ENCODE measurements at regions not wholly inside any gene's neighbourhood (a gene's known extent, or its start where the extent isn't known, plus 50 kb on each side); places are given as distances from the start of the nearest gene placed in this dataset.

DNA sequence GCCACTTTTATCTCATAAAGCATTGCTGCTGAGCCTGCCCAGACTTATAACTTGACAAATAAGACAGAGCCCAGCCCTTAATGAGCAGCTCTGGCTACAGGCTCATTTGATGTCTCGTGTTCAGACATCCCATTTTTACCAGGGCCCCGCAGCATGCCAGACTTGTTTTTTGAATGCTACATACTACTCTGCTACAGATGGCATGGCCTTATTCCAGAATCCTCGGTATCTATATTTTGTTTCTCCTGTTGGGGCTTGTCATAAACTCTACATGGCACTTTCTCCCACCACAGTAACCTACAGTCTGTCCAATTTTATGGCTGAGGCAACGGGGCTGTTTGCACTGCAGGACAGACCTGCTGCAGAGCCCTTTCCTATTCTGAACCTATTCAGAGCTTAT lies 179.0 kb upstream of the DDX18 start:
- DNase-seq (ENCODE audit: low read depth) = no peak

DNA sequence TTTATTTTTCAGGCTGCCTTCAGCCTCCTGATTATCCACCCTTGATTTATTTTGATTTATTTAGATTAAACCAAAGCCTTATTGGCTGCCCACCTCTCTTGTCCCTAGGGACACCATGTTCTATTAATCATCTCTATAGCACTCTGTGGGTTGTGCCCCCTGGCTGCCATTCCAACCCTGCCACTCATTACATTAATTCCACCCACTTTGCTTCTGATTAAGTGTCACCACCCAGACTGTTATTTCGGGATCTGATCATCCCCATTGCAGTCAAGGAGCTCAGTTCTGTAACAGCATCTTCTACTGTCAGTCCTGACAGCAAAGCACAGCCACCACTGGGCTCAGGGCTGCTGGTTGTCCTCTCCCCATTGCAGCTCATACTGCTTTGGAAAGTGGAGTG lies 175.1 kb upstream of the DDX18 start:
- DNase-seq (ENCODE audit: low read depth) = no peak

DNA sequence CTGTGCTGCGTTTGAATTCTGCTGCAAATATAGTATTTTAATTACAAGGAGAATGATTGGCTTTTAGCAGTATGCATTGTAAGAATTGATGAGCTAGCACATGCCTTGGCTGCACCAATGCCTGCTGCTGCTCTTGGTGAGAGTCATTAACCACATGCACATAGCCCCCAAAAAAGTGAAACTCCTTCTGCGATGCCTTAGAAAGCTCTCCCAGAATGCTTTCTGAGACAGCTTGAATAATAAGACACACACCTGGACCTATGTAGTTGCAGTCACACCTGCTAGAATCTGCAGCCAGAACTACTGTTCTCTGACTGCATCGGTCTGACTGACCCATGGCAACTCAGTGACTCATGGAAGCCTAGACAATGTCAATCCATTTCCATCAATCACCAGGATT lies 170.1 kb upstream of the DDX18 start:
- DNase-seq (ENCODE audit: low read depth) = no peak

DNA sequence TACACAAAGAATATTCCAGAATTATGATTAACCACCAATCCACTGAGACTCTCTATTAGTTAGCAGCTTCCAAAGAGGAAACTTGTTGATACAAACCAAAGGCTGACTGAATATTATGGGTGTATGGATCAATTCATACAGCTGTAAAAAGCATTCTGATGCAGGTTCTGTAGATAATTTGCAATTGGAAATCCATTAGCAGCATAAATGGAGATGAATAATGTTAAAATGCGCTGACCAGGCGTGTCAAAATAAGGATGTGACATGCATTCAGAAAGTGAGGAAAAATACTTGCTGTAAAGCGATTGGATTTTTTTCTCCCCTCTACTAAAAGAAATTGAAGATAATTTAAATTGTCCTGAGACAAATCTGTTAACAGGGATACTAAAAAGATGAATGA lies 169.0 kb upstream of the DDX18 start:
- DNase-seq (ENCODE audit: low read depth) = no peak

DNA sequence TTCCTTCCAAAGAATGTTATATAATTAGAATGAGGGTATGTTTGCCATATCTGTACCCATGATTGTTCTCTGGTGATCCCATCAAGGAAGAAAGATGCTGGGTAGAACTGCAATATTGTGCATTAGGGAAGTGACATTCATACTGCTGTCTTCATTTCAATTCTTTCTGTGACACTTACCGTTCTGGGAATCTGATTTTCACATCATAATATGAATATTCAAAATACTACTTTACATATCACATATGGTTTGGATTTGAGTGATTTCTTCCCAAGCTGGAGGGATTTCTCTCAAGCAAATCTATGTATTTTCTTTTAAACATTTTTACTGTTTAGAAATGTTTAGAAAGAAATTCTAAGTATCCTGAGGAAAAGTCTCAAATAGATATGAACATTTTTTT lies 168.4 kb upstream of the DDX18 start:
- DNase-seq (ENCODE audit: low read depth) = no peak

DNA sequence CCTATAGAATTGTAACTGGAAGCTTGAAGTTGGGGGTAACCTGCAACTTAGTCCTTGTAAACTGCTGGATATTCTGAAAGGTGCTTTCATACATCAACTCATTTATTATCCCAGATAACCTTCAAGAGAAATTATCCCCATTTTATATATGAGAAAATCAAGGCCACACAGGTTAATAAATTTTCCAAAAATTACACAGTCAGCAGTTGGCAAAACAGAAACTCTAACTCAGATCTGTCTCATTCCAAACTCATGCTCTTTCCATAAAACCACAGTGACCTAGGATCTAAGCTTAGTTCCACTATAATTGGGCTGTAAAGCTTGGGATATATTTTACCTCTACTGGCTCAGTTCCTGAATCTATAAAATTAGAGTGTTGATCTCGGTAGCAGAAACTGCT lies 167.6 kb upstream of the DDX18 start:
- no peak for DNase-seq (ENCODE audit: low read depth)

DNA sequence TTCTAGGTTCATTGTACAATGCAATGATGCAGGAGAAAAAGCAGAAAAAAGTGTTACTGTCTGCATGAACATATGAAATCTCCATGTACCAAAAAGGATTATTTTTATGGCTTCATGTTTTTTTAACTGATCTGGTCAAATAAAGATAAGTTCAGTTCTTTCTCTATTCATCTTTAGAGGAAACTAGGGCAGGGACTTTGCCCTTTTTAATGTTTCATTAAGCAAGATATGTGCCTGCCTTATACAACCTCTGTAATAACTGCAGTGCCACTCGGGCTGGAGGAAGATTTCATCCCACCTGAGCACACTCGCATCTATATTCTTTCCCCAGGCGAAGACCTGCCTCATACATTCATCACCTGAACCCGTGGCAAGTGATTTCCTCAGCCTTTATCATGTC lies 157.9 kb upstream of the DDX18 start:
- no peak for DNase-seq (ENCODE audit: low read depth)

DNA sequence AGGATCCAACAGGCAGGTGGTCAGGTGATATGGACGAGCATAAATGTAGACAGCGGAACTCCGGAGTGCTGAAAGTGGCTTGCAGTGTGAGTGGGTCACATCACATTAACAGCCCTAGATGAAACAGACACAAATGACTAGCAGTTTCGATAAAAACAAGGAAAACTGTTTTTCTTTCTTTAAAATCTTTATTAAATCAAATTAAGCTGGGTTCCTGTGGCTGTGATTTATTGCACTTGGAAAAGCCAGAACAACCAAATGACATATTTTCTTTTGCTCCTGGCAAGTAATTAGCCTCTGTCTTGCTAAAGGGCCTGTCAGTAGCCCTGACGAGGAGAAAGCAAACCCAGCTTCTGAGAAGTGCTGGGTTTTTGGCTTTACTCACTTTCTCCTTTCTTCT lies 152.9 kb upstream of the DDX18 start:
- no peak for DNase-seq (ENCODE audit: low read depth)

DNA sequence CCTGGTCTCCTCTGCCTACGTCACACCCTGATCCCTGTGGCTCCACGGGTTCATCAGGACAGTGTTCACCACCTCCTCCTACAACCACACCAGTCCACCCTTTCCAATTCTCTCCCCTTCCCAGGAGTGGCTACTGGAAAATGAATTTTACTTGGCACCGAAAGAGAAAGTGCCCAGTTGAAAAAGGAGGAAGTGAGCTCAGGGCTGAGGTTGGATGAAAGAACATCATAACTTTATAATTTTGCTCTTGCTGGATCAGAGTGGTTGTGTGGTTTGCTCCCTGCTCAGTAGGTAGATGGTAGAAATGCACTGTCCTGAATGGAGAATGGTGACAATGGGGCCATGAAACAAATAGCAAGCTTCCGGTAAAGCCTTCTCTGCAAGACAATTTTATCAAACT lies 140.3 kb upstream of the DDX18 start:
- DNase-seq (ENCODE audit: low read depth) = no peak

DNA sequence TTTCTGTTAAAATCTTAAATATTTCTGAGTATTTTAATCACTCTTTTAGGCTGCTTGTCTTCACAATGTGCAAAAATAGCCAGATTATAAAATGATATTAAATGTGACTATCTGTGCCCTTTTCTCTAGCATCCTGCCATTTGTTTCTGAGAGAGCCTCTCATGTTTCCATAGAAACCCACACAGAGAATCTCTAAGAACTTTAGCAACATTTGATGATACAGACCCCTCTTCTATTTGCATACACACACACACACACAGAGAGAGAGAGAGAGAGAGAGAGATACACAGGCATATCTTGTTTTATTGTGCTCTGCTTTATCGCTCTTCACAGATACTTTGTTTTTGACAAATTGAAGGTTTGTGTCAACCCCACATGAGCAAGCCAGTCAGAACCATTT lies 134.5 kb upstream of the DDX18 start:
- DNase-seq (ENCODE audit: low read depth) = no peak

DNA sequence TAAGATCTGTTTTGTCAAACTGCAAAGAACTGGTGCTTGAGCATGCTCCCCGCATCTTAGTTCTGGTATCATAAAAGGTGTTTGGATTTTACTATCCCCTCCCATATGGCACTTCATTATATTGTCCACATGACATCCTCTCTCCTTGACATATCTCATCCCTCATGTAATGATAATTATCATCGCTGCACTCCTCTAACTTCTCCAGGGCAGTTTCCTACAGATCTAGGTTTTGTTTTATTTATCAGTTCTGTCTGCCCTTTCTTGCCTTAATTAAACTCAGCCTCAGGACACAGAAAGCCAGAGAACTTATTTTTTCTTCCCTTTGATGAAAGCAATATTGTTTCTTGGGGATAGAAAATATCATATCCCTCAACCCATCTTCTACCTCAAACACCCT lies 129.6 kb upstream of the DDX18 start:
- DNase-seq (ENCODE audit: low read depth) = no peak

DNA sequence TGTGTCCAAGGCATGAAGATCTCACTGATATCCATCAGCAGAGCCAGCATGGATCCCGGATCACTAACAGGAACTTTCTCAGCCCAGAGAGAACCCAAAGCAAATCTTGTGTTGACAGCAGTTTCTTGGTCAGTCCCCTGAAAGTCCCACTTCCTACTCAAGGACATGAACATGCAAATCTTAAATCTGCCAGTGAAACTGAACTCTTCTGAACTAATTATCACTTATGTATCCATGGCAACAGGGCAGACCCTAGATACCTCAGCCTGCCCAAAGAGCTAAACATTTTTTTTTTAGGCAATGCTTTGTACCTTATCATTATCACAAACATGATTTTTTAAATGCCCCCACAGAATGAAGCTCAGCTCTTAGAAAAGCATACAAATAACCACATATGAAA lies 127.8 kb upstream of the DDX18 start:
- DNase-seq (ENCODE audit: low read depth) = no peak

DNA sequence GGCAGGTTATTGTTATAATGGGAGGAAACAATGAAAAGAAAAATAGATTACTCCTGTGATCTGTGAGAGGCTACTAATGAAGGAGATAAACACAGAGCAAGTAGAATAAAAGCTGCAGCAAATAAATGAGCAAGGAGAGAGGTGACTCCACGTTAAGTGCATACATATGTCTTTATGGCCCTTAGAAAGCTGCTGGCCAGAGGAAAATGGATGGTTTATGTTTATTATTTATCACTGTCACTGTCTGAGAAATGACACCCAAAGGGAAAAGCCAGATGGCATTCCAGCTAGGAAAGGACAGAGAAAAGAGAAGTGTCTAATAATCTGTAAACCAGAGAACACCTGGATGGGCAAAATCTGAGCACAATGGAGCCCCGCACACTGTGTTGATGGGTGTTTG lies 122.9 kb upstream of the DDX18 start:
- DNase-seq (ENCODE audit: low read depth) = no peak

DNA sequence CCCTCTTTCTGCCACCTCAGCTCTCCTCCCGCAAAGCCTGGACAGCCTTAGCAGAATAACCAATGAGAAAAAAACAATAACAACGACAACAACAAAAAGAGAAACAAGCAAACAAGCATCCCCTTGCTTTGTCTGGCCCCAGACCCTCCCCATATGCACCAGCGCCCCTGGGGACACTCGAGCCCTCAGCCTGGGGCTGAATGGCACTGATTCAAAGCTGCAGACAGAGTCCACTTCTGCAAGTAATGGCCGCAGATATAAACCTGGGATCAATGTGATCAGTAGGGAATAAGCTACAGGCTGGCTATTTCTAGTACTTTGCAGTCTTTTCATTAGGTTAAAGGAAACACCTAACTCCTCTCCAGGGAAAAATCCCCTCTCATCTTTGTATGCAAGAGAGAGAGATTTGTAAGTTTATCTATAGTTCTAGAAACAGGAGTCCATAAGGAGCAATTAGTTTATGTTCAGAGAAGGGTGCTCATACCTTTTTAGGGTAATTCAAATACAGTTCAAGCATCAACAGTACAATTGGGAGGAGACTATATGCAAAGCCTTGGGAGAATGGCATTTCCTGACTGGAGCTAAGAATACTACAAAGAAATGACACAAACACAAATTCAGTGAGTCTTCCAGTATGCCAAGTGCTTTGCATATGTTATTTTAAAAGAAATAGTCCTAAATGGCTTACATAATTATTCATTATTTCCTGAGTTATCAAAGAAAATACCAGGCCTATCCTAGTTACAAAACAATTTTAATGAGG lies 122.3 kb upstream of the DDX18 start:
- no peak for DNase-seq (ENCODE audit: low read depth)

DNA sequence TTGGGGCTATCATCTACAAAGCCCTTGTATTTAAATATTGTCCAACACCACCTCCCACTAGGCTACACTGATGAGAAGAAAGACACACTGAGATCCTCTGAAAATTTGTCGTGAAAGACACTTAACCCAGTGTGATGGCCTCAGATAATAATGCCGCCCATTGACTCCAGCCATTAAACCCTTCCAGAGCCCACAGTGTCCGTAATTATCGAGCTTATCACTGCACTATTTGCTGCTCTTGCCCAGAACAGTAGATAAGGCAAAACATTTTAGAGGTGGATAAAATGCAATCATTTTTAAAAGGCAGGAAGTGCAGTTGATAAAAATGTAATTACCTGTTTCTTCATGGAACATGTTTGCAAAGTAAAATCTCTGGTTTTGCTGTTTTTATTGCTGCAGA lies 121.3 kb upstream of the DDX18 start:
- no peak for DNase-seq (ENCODE audit: low read depth)

DNA sequence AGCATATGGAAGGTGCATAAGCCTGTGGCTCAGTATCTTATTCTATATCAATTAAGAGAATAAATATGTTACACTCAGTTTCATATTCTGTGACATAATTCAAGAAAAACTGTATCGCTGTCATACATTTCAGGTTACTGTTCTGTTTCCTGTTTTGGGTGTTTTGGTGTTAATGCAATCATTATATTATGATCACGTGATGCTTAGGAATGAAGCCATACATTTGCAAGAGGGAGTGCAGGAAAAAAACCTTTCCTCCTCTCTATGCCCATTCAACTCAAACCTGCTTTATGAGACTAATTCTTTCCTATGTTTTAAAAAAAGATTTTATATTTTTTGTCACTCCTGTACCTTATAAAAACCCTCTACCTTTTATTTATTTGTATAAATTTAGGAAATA lies 120.8 kb upstream of the DDX18 start:
- DNase-seq (ENCODE audit: low read depth) = no peak

DNA sequence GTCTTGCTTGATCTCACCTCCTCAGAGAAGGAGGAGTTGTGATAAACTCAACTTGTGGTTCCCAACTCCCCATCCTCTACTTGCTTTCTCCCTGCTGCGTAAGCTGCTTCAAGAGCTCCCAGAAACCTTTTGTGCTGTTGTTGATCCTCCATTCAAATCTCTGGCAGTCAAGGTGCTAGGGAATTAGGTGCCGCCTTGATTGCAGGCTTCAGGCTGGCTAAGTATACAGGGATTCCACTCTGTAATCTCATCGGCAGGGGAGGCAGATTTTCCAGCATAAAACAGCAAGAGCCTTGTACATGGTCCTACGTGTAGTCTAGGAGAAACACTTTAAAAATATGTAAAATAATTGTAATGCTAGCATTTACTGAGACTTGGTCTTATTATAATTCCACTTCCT lies 116.2 kb upstream of the DDX18 start:
- no peak for DNase-seq (ENCODE audit: low read depth)

DNA sequence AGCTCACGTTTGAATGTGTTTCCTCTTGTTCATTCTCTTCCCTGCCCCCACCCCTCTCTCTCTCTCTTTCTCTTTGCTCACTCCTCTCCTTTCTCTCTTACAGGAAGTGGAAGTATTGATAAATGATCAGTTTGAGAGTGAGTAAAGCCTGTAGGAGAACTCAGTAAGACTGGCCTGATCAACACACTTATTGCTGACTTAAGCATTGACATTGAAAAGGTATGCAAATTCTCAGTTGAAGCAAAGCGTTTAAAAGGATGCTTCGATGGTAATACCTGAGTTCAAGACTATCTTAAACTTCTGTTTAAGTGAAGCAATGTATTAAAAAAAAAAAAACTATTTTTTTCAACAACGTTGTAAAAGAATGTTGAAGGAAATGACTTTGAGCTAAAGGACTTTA lies 115.7 kb upstream of the DDX18 start:
- DNase-seq (ENCODE audit: low read depth) = no peak

DNA sequence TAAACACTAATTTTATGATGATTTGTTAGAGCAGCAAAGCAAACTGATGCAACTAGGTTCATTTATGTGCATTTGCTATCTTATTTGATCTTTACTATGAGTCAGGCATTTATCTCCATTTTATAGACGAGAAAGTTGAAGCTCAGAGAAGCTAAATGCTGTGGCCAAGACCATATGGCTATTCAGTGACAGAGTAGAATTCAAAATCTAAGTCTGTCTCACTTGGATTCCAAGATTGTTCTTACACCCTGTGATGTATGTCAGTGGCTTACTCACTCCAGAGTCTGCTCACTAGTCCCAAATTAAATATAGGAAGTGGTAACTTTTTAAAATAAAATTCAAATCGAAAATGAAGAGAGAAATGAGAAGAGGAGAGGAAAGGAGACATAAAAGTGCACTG lies 114.0 kb upstream of the DDX18 start:
- no peak for DNase-seq (ENCODE audit: low read depth)

DNA sequence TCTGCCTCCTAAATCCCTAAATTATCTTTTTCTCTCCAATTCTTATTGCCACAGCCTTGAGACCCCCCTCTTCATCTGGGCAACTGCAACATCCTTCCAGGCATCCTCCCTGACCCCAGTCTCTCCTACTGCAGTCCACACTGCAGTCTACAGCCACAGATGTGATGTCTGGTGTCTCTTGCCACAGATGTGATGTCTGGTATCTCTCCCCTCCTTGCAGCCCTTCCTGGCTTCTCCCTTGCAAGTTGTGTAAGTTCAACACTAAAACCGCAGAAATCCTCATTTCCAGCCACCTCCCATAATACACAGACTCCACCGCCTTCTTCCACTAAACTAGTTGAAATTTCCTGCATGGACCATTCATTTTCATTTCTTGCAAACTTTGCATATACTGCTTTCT lies 113.1 kb upstream of the DDX18 start:
- no peak for DNase-seq (ENCODE audit: low read depth)

DNA sequence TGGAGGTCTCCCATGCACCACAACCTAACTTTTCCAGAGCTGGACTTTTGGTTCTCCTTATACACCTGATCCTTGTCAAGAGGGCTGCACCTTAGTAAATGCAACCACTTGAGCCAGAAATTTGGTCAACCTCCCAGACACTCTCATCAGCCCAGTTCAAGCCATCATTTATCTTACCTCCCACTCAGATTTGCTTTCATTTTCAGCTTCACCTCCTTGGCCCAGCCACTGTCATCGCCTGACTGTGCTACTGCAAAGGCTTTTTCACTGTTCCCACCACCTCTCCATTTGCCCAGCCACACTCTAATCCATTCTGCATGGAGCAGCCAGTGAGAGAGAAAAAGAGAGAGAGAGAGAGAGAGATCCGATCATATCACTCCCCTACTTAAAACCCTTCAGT lies 112.4 kb upstream of the DDX18 start:
- no peak for DNase-seq (ENCODE audit: low read depth)

DNA sequence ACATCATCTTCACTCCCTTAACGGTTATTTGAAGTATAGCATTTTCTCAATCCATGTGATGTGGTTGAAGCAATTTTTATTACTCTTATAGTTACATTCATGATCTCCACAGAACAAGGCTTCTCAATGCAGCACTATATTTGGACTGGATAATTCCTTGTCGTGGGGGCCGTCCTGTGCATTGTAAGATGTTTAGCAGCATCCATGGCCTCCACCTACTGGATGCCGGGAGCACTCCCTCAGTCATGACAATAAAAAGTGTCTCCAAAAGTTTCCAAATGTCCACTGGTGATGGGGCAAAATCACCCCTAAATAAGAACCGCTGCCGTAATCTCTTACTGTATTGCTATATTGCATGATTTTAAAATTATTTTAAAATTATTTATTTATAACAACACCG lies 110.6 kb upstream of the DDX18 start:
- DNase-seq (ENCODE audit: low read depth) = no peak

DNA sequence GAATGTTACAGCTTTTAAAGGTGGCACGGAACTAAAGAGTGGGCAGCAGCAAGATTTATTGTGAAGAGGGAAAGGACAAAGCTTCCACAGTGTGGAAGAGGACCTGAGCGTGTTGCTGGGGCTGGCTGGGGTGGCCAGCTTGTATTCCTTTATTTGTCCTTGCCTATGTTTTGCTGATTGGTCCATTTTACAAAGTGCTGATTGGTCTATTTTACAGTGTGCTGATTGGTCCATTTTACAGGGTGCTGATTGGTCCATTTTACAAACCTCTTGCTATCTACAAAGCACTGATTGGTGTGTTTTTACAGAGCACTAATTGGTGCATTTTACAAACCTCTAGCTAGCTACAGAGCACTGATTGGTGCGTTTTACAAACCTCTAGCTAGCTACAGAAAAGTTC lies 109.7 kb upstream of the DDX18 start:
- no peak for DNase-seq (ENCODE audit: low read depth)

DNA sequence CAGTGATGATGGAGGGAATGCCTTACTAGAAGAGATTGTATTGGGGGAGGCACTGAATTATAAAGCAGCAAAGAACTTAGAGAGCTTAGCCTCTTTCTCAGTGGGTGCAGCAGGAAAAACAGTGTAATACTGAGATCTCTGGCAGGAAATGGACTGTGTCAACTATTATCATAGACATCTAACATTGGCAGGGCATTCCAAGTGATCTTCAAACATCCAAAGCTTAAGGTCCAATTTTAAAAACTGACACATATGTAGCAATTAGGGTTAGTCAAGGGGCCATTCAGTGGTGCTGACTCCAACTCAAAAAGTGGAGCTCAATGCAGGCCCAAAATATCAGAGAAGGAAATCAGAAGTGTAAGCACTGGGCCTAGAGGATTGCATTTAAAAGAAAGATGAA lies 106.6 kb upstream of the DDX18 start:
- DNase-seq (ENCODE audit: low read depth) = no peak
